Activated CD4-positive, alpha-beta T cell treated with anti-CD3 and anti-CD28 coated beads, Interleukin-2, amount 10 ng/mL, durations not matched to agents 24 days and 14 days (primary cell): ENCODE measurements at regions not wholly inside any gene's neighbourhood (a gene's known extent, or its start where the extent isn't known, plus 50 kb on each side); places are given as distances from the start of the nearest gene placed in this dataset.
A peak's percentile ranks its signal among the peaks of the same experiment; 100 is the strongest.
"Not testable (repeated sequence)": the region's sequence is repeated elsewhere in the genome, so short reads cannot be mapped to it uniquely, and the experiment has no call there.

ENCODE experiments used
- DNase-seq: peaks from one replicate; pipeline ENCODE4 v3.0.0; 2022
- H3K27ac Mint-ChIP-seq: one replicate; pipeline ENCODE4 v1.8.0; 2022; ENCODE audit warnings: mild to moderate bottlenecking, mixed read lengths
- H3K27me3 Mint-ChIP-seq: one replicate; pipeline ENCODE4 v1.8.0; 2022; ENCODE audit warnings: mixed read lengths
- H3K36me3 Mint-ChIP-seq: one replicate; pipeline ENCODE4 v1.8.0; 2022; ENCODE audit warnings: low read depth, mild to moderate bottlenecking, mixed read lengths
- H3K4me1 Mint-ChIP-seq: one replicate; pipeline ENCODE4 v1.8.0; 2021; ENCODE audit warnings: mixed read lengths
- H3K4me3 Mint-ChIP-seq: one replicate; pipeline ENCODE4 v1.8.0; 2022; ENCODE audit warnings: mild to moderate bottlenecking, moderate library complexity, mixed read lengths
- H3K9me3 Mint-ChIP-seq: one replicate; pipeline ENCODE4 v1.8.0; 2021; ENCODE audit warnings: mixed read lengths
- intact Hi-C: fragments of 100-400 bp; cut with micrococcal nuclease; formaldehyde crosslinking; loops from one replicate; pipeline ENCODE4 v1.15.1; 2023

GRCh38 chr7:21344900-21345299 is 83.0 kb upstream of the SP4 start:
- DNase-seq, H3K4me3 Mint-ChIP-seq, intact Hi-C loops, H3K27ac Mint-ChIP-seq, H3K27me3 Mint-ChIP-seq: not testable (repeated sequence)
- Mint-ChIP-seq H3K9me3 (peaks cover 33% of the 10 kb centered on the region), H3K36me3 (peaks cover 38% of the 10 kb centered on the region), H3K4me1 (peaks cover 23% of the 10 kb centered on the region)

DNA sequence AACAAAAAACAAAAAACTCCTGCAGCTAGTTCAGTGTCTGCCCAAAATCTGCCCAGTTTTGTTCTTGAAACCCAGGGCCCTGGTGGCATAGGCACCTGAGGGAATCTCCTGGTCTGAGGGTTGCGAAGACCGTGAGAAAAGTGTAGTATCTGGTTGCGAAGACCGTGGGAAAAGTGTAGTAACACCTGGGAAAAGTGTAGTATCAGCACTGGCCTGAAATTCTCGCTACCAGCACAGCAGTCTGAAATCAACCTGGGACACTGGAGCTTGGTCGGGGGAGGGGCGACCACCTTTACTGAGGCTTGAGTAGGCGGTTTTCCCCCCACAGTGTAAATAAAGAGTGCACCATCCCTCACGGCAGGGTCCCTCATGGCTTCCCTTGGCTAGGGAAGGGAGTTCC is 82.5 kb upstream of the SP4 start:
- H3K36me3 Mint-ChIP-seq, result peaks cover 34% of the 10 kb centered on the region
- H3K27me3 Mint-ChIP-seq, result no peaks in the 10 kb centered on the region
- no peak overlapping the region for H3K27ac Mint-ChIP-seq
- H3K9me3 Mint-ChIP-seq, result peaks cover 28% of the 10 kb centered on the region
- intact Hi-C loops, result no loop called here
- DNase-seq, result no peak
- peaks cover 19% of the 10 kb centered on the region for H3K4me1 Mint-ChIP-seq
- H3K4me3 Mint-ChIP-seq, result no peak overlapping the region

DNA sequence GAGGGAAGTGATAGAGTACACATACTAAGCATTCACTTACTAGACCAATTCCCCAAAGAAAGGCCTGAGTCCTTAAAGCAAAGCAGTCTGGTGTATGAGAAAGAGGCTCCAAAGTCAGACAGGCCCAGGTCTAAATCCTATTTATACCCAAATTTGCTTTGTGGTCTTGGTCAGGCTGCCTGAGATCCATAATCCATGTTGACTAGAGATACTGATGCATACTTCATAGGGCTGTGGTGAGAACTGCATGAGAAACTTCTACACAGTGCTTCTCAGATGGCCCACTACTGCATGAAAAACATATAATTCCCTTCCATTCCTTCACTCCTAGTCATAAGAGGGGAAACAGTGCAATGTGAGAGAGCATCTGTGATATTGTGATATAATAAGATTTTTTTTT is 81.6 kb upstream of the SP4 start:
- Mint-ChIP-seq H3K4me1 (peaks cover 12% of the 10 kb centered on the region), H3K36me3 (peaks cover 24% of the 10 kb centered on the region)
- intact Hi-C loops, result no loop called here

GRCh38 chr7:21352540-21353387 is 75.1 kb upstream of the SP4 start:
- peak overlapping the region; percentile 97 for H3K27ac Mint-ChIP-seq
- no peaks in the 10 kb centered on the region for H3K27me3 Mint-ChIP-seq
- peaks cover 11% of the 10 kb centered on the region for H3K9me3 Mint-ChIP-seq
- DNase-seq, result peak; percentile 83
- H3K4me3 Mint-ChIP-seq, result peak overlapping the region; percentile 77
- intact Hi-C loops, result no loop called here
- H3K36me3 Mint-ChIP-seq, result peaks cover 8% of the 10 kb centered on the region
- peaks cover 55% of the 10 kb centered on the region for H3K4me1 Mint-ChIP-seq

More for the DNA sequence above, 81.6 kb upstream of the SP4 start:
- DNase-seq, result peak; percentile 40
- Mint-ChIP-seq H3K27me3 (no peaks in the 10 kb centered on the region), H3K27ac (no peak overlapping the region), H3K4me3 (no peak overlapping the region), H3K9me3 (peaks cover 19% of the 10 kb centered on the region)

DNA sequence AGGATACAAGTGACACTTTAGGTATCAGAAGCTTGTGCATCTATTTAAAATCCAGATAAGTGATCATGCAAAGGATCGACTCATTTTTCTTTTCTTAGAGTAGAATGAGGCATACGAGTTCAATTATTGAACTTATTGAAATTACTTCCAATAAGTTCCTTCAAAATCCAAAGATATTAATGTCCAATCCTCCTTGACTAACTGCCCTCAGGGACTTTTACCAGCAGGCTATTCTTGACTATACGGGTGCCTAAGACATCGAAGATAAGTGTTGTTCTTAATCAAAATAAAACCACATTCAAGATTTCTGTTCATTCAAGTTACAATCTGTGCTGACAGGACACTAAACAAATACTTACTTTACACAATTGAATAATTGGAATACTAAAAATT is 74.5 kb upstream of the SP4 start:
- intact Hi-C loops, result no loop called here
- peaks cover 7% of the 10 kb centered on the region for H3K9me3 Mint-ChIP-seq
- H3K36me3 Mint-ChIP-seq, result peaks cover 9% of the 10 kb centered on the region
- H3K4me1 Mint-ChIP-seq, result peaks cover 57% of the 10 kb centered on the region
- peak overlapping the region; percentile 77 for H3K4me3 Mint-ChIP-seq
- H3K27me3 Mint-ChIP-seq, result no peaks in the 10 kb centered on the region
- peak overlapping the region; percentile 97 for H3K27ac Mint-ChIP-seq
- peak; percentile 51 for DNase-seq

- H3K27me3 Mint-ChIP-seq, result no peaks in the 10 kb centered on the region
- H3K9me3 Mint-ChIP-seq, result peaks cover 5% of the 10 kb centered on the region
- H3K4me3 Mint-ChIP-seq, result peak overlapping the region; percentile 77
- H3K36me3 Mint-ChIP-seq, result peaks cover 7% of the 10 kb centered on the region
- H3K4me1 Mint-ChIP-seq, result peaks cover 65% of the 10 kb centered on the region
- peak; percentile 64 for DNase-seq
- peak overlapping the region; percentile 97 for H3K27ac Mint-ChIP-seq
- intact Hi-C loops, result loop anchor here (2.0 kb wide), 1 partner anchor 49 kb away; no protein-coding TSS in a partner anchor
Measured at GRCh38 chr7:21354284-21354683, 73.6 kb upstream of the SP4 start.

DNA sequence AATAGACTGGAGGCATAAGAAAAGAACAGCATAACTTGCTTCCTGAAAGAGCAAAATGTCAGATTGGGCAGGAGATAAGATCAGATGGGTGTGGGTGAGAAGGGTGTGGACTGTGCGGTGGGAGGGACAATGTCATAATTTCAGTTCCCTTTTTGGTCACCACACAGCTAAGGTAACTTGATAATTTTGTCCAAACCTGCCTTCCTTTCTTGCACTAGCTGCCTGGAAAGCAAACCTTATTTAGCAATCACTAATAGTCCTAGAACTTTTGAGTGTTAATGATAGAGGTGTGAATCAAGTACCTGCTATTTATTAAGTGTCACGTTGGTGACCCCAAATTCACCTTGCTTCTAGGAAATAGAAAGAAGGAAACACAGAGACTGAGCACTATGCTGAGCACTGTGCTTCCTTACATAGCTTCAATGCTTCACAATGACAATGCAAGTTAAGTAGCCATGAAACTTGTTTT is 72.4 kb upstream of the SP4 start:
- H3K36me3 Mint-ChIP-seq, result peaks cover 7% of the 10 kb centered on the region
- H3K27me3 Mint-ChIP-seq, result no peaks in the 10 kb centered on the region
- H3K4me1 Mint-ChIP-seq, result peaks cover 76% of the 10 kb centered on the region
- intact Hi-C loops, result loop anchor here (1.0 to 2.0 kb wide), 5 partner anchors 9 to 584 kb away; no protein-coding TSS in a partner anchor
- H3K4me3 Mint-ChIP-seq, result peak overlapping the region; percentile 77
- peak; percentile 90 for DNase-seq
- peak overlapping the region; percentile 97 for H3K27ac Mint-ChIP-seq
- H3K9me3 Mint-ChIP-seq, result peaks cover 9% of the 10 kb centered on the region

DNA sequence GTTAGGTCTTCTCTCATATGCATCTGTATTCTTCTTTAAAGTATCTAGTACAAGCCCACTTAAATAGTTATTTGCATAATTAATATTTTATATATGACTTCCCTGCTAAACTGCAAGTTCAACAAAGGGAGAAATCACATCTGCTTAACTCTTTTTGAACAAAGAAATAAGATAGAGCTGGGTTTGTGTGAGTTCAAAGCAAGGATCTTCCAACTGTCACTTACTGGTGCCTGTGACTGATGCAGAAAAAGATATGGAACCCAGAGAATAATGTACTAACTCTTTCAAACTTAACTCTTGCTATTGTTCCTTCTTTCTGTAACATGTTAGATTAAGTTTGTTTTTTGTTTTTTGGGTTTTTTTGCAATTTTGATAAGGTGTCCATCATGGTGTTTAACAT is 71.3 kb upstream of the SP4 start:
- no peak for DNase-seq
- H3K4me3 Mint-ChIP-seq, result peak overlapping the region; percentile 37
- no peaks in the 10 kb centered on the region for H3K27me3 Mint-ChIP-seq
- H3K9me3 Mint-ChIP-seq, result peaks cover 14% of the 10 kb centered on the region
- peak overlapping the region; percentile 97 for H3K27ac Mint-ChIP-seq
- intact Hi-C loops, result no loop called here
- peaks cover 83% of the 10 kb centered on the region for H3K4me1 Mint-ChIP-seq
- H3K36me3 Mint-ChIP-seq, result peaks cover 7% of the 10 kb centered on the region

DNA sequence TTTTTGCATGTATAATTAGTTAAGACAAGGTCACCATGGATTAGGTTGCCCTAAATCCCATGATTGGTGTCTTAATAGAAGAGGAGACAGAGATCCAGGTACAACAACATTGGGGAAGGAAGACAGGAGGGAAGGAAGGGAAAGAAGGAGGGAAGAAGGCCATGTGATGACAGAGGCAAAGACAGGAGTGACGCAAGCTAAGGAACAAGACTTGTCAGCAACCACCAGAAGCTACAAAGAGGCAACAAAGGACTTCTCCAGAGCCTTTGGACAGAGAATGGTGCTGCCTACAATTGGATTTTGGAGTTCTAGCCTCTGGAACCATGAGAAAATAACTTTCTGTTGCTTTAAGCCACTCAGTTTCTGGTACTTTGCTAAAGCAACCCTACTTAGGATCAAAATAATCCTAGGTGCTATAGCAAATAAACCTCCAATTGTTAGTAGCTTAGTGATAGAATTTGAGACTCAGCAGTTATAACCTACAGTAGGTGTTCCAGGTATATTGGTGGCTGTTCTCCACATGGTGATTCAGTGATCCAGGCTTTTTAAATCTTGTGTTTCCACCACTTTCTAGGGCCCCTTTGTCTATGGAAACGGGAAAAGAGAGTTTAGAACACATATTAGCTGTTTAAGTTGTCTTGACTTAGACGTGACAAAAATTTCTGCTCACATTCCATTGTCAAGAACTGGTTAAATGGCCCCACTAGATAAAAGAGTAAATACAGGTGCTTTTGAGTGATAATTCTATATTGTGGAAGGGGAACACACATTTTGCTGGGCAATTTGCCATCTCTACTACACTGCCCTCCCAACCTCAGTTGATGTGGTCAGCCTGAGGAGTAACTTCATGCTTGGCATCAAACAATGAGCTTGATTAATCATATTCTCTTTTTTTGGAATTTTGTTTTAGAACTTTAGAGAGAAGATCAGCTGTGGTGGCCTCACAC is 70.5 kb upstream of the SP4 start:
- Mint-ChIP-seq H3K27me3 (no peaks in the 10 kb centered on the region), H3K27ac (peak overlapping the region; percentile 54), H3K9me3 (peaks cover 11% of the 10 kb centered on the region), H3K36me3 (peaks cover 6% of the 10 kb centered on the region), H3K4me3 (no peak overlapping the region), H3K4me1 (peaks cover 86% of the 10 kb centered on the region)
- intact Hi-C loops, result no loop called here
- DNase-seq, result peak; percentile 56

- H3K9me3 Mint-ChIP-seq, result peaks cover 11% of the 10 kb centered on the region
- intact Hi-C loops, result no loop called here
- peaks cover 76% of the 10 kb centered on the region for H3K4me1 Mint-ChIP-seq
- peak; percentile 56 for DNase-seq
- peaks cover 6% of the 10 kb centered on the region for H3K36me3 Mint-ChIP-seq
- H3K4me3 Mint-ChIP-seq, result no peak overlapping the region
- no peak overlapping the region for H3K27ac Mint-ChIP-seq
- no peaks in the 10 kb centered on the region for H3K27me3 Mint-ChIP-seq
Measured at GRCh38 chr7:21358648-21359047, 69.2 kb upstream of the SP4 start.

DNA sequence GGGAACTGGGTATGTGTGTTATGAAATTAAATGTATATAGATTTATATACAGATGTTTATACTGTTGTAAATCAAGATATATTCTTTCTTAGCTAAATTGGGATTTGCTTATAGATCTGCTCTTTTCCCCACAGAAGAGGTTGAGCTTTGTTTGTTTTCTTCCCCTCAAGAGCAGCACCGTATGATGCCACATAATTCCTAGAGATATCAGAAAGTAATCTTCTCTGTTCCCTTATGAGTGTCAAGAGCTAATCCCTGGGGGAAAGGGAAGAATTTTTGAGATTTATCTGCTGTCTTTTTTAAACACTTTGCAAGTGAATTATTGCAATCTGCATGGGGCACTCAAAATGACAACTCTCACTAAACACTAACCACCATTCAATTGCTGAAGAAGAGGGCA is 68.7 kb upstream of the SP4 start:
- intact Hi-C loops, result no loop called here
- Mint-ChIP-seq H3K4me3 (peak overlapping the region; percentile 8), H3K27me3 (no peaks in the 10 kb centered on the region), H3K9me3 (peaks cover 11% of the 10 kb centered on the region), H3K36me3 (peaks cover 6% of the 10 kb centered on the region), H3K4me1 (peaks cover 73% of the 10 kb centered on the region), H3K27ac (peak overlapping the region; percentile 6)
- peak; percentile 41 for DNase-seq

GRCh38 chr7:21361413-21362125 is 66.3 kb upstream of the SP4 start:
- H3K27ac Mint-ChIP-seq, result peak overlapping the region; percentile 57
- peaks cover 6% of the 10 kb centered on the region for H3K36me3 Mint-ChIP-seq
- H3K4me3 Mint-ChIP-seq, result no peak overlapping the region

GRCh38 chr7:21364801-21365271 is 63.0 kb upstream of the SP4 start:
- H3K4me1 Mint-ChIP-seq, result peaks cover 56% of the 10 kb centered on the region
- peak; percentile 24 for DNase-seq
- peaks cover 13% of the 10 kb centered on the region for H3K9me3 Mint-ChIP-seq
- no peaks in the 10 kb centered on the region for H3K27me3 Mint-ChIP-seq
- peak overlapping the region; percentile 57 for H3K27ac Mint-ChIP-seq
- no peak overlapping the region for H3K4me3 Mint-ChIP-seq
- intact Hi-C loops, result loop anchor here (1.0 to 10.0 kb wide), 5 partner anchors 10 to 1080 kb away; no protein-coding TSS in a partner anchor
- peaks cover 2% of the 10 kb centered on the region for H3K36me3 Mint-ChIP-seq

More at GRCh38 chr7:21361413-21362125, 66.3 kb upstream of the SP4 start:
- Mint-ChIP-seq H3K4me1 (peaks cover 71% of the 10 kb centered on the region), H3K27me3 (no peaks in the 10 kb centered on the region), H3K9me3 (peaks cover 11% of the 10 kb centered on the region)
- intact Hi-C loops, result loop anchor here (10.0 kb wide), 1 partner anchor 1083 kb away; no protein-coding TSS in a partner anchor
- DNase-seq, result peak; percentile 52
